ENCODE measurements at regions not wholly inside any gene's neighbourhood (a gene's known extent, or its start where the extent isn't known, plus 50 kb on each side); places are given as distances from the start of the nearest gene placed in this dataset.

- no peak for TF ChIP-seq CTCF (IDR thresholded peaks at IDR 0.05)
- no peak for TF ChIP-seq EZH2 (IDR thresholded peaks at IDR 0.05; ENCODE audit: borderline replicate concordance, insufficient read depth, low read depth, low read length, poor library complexity, severe bottlenecking)
Observed at GRCh38 chr2:122319539-122320132, 564.2 kb downstream of the TSN start.
